ENCODE measurements at regions not wholly inside any gene's neighbourhood (a gene's known extent, or its start where the extent isn't known, plus 50 kb on each side); places are given as distances from the start of the nearest gene placed in this dataset.
A peak's percentile ranks its signal among the peaks of the same experiment; 100 is the strongest.

DNA sequence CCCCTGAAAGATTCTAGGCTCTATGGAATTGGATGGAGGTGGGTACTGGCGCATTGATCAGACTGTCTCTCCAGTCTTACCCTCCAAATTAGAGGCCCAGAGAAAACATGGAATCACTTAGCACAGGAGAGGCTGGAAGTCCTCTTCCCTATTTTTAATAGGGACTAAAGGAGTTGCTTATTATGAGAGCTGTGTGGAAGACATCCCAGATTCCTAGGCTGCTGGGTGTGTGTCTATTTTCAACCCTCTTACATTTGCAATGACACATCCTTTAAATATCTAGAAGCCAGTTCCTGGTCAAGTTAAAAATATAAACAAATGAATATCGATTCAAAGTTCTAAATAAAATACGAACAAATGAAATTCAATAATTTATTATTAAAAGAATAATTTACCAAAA is 58.3 kb upstream of the ARID2 start:
- 63 to 66% methylated on average over 3 of the region's 3 CpGs for WGBS, 2 donors
- no peak overlapping the region for H3K4me3 ChIP-seq (ENCODE audit: low read depth, poor library complexity, severe bottlenecking)
- no peak for TF ChIP-seq POLR2A (IDR thresholded peaks at IDR 0.05)
- TF ChIP-seq, protein P1, sequence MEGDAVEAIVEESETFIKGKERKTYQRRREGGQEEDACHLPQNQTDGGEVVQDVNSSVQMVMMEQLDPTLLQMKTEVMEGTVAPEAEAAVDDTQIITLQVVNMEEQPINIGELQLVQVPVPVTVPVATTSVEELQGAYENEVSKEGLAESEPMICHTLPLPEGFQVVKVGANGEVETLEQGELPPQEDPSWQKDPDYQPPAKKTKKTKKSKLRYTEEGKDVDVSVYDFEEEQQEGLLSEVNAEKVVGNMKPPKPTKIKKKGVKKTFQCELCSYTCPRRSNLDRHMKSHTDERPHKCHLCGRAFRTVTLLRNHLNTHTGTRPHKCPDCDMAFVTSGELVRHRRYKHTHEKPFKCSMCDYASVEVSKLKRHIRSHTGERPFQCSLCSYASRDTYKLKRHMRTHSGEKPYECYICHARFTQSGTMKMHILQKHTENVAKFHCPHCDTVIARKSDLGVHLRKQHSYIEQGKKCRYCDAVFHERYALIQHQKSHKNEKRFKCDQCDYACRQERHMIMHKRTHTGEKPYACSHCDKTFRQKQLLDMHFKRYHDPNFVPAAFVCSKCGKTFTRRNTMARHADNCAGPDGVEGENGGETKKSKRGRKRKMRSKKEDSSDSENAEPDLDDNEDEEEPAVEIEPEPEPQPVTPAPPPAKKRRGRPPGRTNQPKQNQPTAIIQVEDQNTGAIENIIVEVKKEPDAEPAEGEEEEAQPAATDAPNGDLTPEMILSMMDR (IDR thresholded peaks at IDR 0.05): no peak
- peak in 1 of 2 donors; percentile 19 for DNase-seq (ENCODE audit: low spot score in 2 of 2)
- intact Hi-C loops (cut with DNase I; ENCODE audit: low total_unique reads): loop anchor here (5.0 kb wide), 1 partner anchor 41 kb away; no protein-coding TSS in a partner anchor

DNA sequence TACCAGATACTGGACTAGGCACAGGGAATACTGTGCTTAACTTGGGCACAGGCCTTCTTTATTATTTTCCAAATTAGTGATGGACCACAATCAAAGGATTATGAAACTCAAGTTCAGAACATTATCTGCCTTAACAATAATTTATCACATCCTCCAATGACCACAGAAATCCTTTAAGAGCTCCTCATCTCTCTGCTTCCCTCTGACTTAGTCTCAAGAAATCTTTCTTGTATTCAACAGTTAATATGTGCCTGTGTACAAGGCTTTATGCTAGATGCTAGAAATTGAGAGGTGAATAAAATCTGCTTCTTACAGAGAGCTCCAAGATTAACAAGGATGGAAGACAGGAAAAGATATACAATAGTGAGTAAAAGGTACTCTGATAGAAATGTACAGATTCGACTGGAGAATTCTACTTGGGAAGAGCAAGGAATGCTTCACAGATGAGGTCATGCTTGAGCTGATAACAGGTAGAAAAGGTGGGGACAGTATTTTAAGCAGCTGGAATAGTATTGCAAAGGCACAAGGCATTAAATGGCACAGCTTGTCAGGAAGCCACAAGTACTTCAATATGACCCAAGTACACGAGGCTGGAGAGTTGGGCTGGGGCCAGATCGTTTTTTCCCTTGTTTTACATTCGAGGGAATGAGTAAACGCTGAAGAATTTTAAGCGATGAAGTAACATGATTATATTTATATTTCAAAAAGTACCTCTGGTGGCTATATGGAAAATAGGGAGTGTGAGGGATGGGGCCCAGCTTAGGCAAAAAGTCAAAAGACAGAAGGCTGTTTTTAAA is 55.1 kb upstream of the ARID2 start:
- 32 to 34% methylated on average over 6 of the region's 6 CpGs for WGBS, 2 donors
- intact Hi-C loops (cut with DNase I; ENCODE audit: low total_unique reads): loop anchor here (5.0 kb wide), 1 partner anchor 38 kb away; no protein-coding TSS in a partner anchor
- H3K4me3 ChIP-seq (ENCODE audit: low read depth, poor library complexity, severe bottlenecking): no peak overlapping the region
- no peak for TF ChIP-seq POLR2A (IDR thresholded peaks at IDR 0.05)
- DNase-seq (ENCODE audit: low spot score in 2 of 2): peak in 1 of 2 donors; percentile 56

DNA sequence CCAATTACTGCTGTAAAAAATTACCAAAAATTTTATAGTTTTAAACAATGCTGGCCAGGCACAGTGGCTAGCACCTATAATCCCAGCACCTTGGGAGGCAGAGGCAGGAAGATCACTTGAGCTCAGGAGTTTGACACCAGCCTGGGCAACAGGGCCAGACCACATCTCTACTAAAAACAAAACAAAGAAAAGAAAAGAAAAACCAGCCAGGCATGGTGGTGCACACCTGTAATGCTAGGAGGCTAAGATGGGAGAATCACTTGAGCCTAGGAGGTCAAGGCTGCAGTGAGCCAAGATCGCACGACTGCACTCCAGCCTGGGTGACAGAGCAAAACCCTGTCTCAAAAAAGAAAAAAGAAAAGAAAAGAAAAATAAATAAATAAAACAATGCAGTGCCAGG is 54.0 kb upstream of the ARID2 start:
- intact Hi-C loops (cut with DNase I; ENCODE audit: low total_unique reads): no loop called here
- H3K4me3 ChIP-seq (ENCODE audit: low read depth, poor library complexity, severe bottlenecking): no peak overlapping the region
- TF ChIP-seq POLR2A (IDR thresholded peaks at IDR 0.05): no peak
- no peak for DNase-seq (ENCODE audit: low spot score in 2 of 2)
- 97 to 100% methylated on average over 2 of the region's 2 CpGs for WGBS, 2 donors
